ENCODE measurements at regions not wholly inside any gene's neighbourhood (a gene's known extent, or its start where the extent isn't known, plus 50 kb on each side); places are given as distances from the start of the nearest gene placed in this dataset.

GRCh38 chr6:98067375-98067774 lies 767.0 kb upstream of the POU3F2 start:
- no peak for TF ChIP-seq POLR2A (IDR thresholded peaks at IDR 0.05)
- TF ChIP-seq CTCF (IDR thresholded peaks at IDR 0.05): no peak

All from testis (tissue), 2 donors.